ENCODE measurements at regions not wholly inside any gene's neighbourhood (a gene's known extent, or its start where the extent isn't known, plus 50 kb on each side); places are given as distances from the start of the nearest gene placed in this dataset.

DNA sequence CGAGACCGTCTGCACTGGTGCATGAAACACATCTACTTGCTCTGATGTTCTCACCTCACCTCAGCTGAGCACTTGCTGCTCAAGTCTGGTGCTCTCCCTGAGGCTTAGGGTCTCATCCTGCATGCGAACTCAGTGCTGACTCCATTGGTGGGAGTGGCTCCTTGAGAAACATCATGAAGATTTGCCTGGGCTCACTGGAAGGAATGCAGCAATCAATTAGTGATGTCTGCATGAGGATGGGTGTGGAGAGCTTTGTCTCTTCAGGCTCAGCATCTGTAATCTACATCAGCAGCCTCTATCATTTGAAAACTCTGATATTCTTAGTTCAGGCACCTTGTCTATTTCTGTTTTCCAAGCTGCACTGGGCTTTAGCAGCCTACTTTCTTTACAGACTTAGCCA, 204.4 kb downstream of the IRF8 start:
- Histone ChIP-seq H3K27ac (no peak overlapping the region), H3K4me3 (no peak overlapping the region), H3K27me3 (ENCODE audit: insufficient read depth, low read depth) (peaks cover 60% of the 10 kb centered on the region), H3K4me1 (replicated peaks; ENCODE audit: insufficient read depth) (no peaks in the 10 kb centered on the region), H4K20me1 (ENCODE audit: insufficient read depth) (no peaks in the 10 kb centered on the region), H3K36me3 (ENCODE audit: low read depth) (no peaks in the 10 kb centered on the region), H2AFZ (no peak overlapping the region), H3F3A (ENCODE audit: insufficient read depth, low read depth) (peaks cover 3% of the 10 kb centered on the region; the same call in 1 of the 2 replicates), H3K79me2 (ENCODE audit: low read depth) (no peaks in the 10 kb centered on the region), H3K4me2 (no peak overlapping the region), H3K9me3 (ENCODE audit: insufficient read depth, low read depth) (no peaks in the 10 kb centered on the region), H3K9me2 (ENCODE audit: insufficient read depth) (no peaks in the 10 kb centered on the region)
- ChIA-PET POLR2A (ENCODE audit: unreplicated experiment) (no interaction called here), CTCF (no interaction called here)
- TF ChIP-seq, protein P1, sequence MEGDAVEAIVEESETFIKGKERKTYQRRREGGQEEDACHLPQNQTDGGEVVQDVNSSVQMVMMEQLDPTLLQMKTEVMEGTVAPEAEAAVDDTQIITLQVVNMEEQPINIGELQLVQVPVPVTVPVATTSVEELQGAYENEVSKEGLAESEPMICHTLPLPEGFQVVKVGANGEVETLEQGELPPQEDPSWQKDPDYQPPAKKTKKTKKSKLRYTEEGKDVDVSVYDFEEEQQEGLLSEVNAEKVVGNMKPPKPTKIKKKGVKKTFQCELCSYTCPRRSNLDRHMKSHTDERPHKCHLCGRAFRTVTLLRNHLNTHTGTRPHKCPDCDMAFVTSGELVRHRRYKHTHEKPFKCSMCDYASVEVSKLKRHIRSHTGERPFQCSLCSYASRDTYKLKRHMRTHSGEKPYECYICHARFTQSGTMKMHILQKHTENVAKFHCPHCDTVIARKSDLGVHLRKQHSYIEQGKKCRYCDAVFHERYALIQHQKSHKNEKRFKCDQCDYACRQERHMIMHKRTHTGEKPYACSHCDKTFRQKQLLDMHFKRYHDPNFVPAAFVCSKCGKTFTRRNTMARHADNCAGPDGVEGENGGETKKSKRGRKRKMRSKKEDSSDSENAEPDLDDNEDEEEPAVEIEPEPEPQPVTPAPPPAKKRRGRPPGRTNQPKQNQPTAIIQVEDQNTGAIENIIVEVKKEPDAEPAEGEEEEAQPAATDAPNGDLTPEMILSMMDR (conservative IDR thresholded peaks at IDR 0.05): no peak
- no peak for TF ChIP-seq EZH2 (IDR thresholded peaks at IDR 0.05; ENCODE audit: low read depth)
- DNase-seq: no peak
- intact Hi-C loops (cut with micrococcal nuclease; ENCODE audit: unreplicated experiment): no loop called here
- BruUV-seq (replicated peaks): no TSS peak

DNA sequence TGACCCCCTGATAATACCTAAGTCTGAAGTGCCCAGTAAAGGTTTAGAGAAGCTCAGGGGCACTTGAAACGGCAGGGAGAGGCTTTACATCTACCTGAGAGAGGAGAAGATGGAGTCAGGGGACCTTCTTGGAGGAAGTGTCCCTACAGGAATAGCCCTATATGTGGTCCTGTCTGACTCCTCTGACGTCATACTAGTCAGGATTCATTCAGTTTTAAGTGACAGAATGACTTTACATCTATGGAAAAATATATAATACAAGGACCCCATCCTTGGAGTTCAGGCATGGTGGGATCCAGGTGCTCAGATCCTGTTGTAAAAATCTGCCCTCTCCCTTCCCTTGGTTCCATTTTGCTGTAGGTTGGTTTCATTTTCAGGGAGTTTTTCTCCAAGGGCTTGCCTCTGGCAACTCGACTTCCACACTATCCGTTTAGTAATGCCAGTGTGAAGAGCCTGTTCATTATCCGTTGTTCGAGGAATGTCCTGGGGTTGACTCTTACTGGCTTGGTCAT, 205.6 kb downstream of the IRF8 start:
- TF ChIP-seq, protein P1 (conservative IDR thresholded peaks at IDR 0.05): no peak
- TF ChIP-seq EZH2 (IDR thresholded peaks at IDR 0.05; ENCODE audit: low read depth): no peak
- H3K4me3 ChIP-seq: no peak overlapping the region
- H3K27me3 ChIP-seq (ENCODE audit: insufficient read depth, low read depth): peaks cover 55% of the 10 kb centered on the region
- no peaks in the 10 kb centered on the region for H3K36me3 ChIP-seq (ENCODE audit: low read depth)
- ChIA-PET POLR2A (ENCODE audit: unreplicated experiment) (no interaction called here), CTCF (no interaction called here)
- no peak overlapping the region for H2AFZ ChIP-seq
- no peaks in the 10 kb centered on the region for H3K4me1 ChIP-seq (replicated peaks; ENCODE audit: insufficient read depth)
- DNase-seq: no peak
- no peak overlapping the region for H3K4me2 ChIP-seq
- H3K9me2 ChIP-seq (ENCODE audit: insufficient read depth): no peaks in the 10 kb centered on the region
- BruUV-seq (replicated peaks): no TSS peak
- intact Hi-C loops (cut with micrococcal nuclease; ENCODE audit: unreplicated experiment): no loop called here
- no peaks in the 10 kb centered on the region for H4K20me1 ChIP-seq (ENCODE audit: insufficient read depth)
- H3K79me2 ChIP-seq (ENCODE audit: low read depth): no peaks in the 10 kb centered on the region
- peaks cover 9% of the 10 kb centered on the region; the same call in 1 of the 2 replicates for H3F3A ChIP-seq (ENCODE audit: insufficient read depth, low read depth)
- no peaks in the 10 kb centered on the region for H3K9me3 ChIP-seq (ENCODE audit: insufficient read depth, low read depth)
- no peak overlapping the region for H3K27ac ChIP-seq

DNA sequence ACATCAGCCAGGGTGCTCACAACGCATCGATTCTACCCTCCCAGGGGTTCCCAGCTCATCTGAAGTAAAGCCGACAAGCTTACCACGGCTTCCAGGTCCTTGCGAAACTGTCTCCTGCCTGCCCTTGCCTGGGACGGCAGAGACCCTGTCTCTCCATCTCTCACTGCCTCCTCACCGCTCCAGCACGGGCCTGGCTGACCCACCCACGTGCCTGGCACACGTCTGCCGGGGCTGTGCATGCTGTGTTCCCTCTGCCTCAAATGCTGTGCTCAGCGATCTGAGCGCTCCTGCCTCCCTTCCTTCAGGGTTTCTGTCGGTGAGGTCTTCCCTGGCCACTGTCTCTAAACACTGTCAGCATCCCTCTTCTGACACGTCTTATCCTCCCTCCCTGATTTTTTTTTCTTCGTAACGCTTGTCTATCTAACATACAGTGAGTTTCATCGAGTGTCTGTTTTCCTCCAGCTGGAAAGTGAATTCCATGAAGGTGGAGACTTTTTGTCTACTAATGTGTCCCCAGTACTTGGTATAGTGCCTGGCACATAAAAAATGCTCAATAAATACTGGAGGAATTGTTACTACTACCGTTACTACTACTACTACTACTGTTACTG, 208.4 kb downstream of the IRF8 start:
- Histone ChIP-seq H3K9me2 (ENCODE audit: insufficient read depth) (no peaks in the 10 kb centered on the region), H3K4me2 (no peak overlapping the region), H3K27ac (no peak overlapping the region), H3K9me3 (ENCODE audit: insufficient read depth, low read depth) (no peaks in the 10 kb centered on the region), H3K4me1 (replicated peaks; ENCODE audit: insufficient read depth) (no peaks in the 10 kb centered on the region), H3K79me2 (ENCODE audit: low read depth) (no peaks in the 10 kb centered on the region), H2AFZ (no peak overlapping the region), H3F3A (ENCODE audit: insufficient read depth, low read depth) (peaks cover 9% of the 10 kb centered on the region; the same call in 1 of the 2 replicates), H3K4me3 (no peak overlapping the region), H3K36me3 (ENCODE audit: low read depth) (no peaks in the 10 kb centered on the region), H3K27me3 (ENCODE audit: insufficient read depth, low read depth) (peaks cover 51% of the 10 kb centered on the region), H4K20me1 (ENCODE audit: insufficient read depth) (no peaks in the 10 kb centered on the region)
- intact Hi-C loops (cut with micrococcal nuclease; ENCODE audit: unreplicated experiment): no loop called here
- CTCF ChIA-PET: no interaction called here
- no TSS peak for BruUV-seq (replicated peaks)
- no peak for DNase-seq
- POLR2A ChIA-PET (ENCODE audit: unreplicated experiment): no interaction called here
- TF ChIP-seq EZH2 (IDR thresholded peaks at IDR 0.05; ENCODE audit: low read depth): no peak
- TF ChIP-seq, protein P1 (conservative IDR thresholded peaks at IDR 0.05): no peak

All from PC-9 (cell line).